HG02610 (cell line): ENCODE measurements at regions not wholly inside any gene's neighbourhood (a gene's known extent, or its start where the extent isn't known, plus 50 kb on each side); places are given as distances from the start of the nearest gene placed in this dataset.
"Not testable (repeated sequence)": the region's sequence is repeated elsewhere in the genome, so short reads cannot be mapped to it uniquely, and the experiment has no call there.

ENCODE experiments used
- ATAC-seq: cut with Tn5 transposase; IDR thresholded peaks from one replicate; pipeline ENCODE4 v1.9.1; 2021; ENCODE audit warnings: mild to moderate bottlenecking, moderate library complexity; ENCODE audit not compliant: unreplicated experiment

GRCh38 chr11:34756591-34756990, 135.7 kb downstream of the EHF start:
- ATAC-seq: no peak

GRCh38 chr11:34755671-34756070, 134.8 kb downstream of the EHF start:
- no peak for ATAC-seq

- no peak for ATAC-seq
Measured at GRCh38 chr11:34754171-34754823, 133.4 kb downstream of the EHF start.

- ATAC-seq: no peak
Measured at GRCh38 chr11:34750692-34751405, 130.0 kb downstream of the EHF start.

- no peak for ATAC-seq
Measured at GRCh38 chr11:34749666-34750659, 129.1 kb downstream of the EHF start.

- no peak for ATAC-seq
Measured at GRCh38 chr11:34748036-34748435, 127.1 kb downstream of the EHF start.

- ATAC-seq: no peak
Measured at GRCh38 chr11:34747251-34747650, 126.4 kb downstream of the EHF start.

- no peak for ATAC-seq
Measured at GRCh38 chr11:34745195-34745594, 124.3 kb downstream of the EHF start.

- ATAC-seq: no peak
Measured at GRCh38 chr11:34744511-34744910, 123.6 kb downstream of the EHF start.

GRCh38 chr11:34738237-34738636, 117.3 kb downstream of the EHF start:
- no peak for ATAC-seq

GRCh38 chr11:34732831-34733230, 111.9 kb downstream of the EHF start:
- ATAC-seq: no peak

- ATAC-seq: no peak
Measured at GRCh38 chr11:34731603-34732002, 110.7 kb downstream of the EHF start.

GRCh38 chr11:34730544-34731295, 109.8 kb downstream of the EHF start:
- no peak for ATAC-seq

GRCh38 chr11:34728609-34729008, 107.7 kb downstream of the EHF start:
- ATAC-seq: no peak

GRCh38 chr11:34727228-34727737, 106.4 kb downstream of the EHF start:
- no peak for ATAC-seq

- ATAC-seq: no peak
Measured at GRCh38 chr11:34724973-34725372, 104.1 kb downstream of the EHF start.

- no peak for ATAC-seq
Measured at GRCh38 chr11:34721646-34722045, 100.8 kb downstream of the EHF start.

- ATAC-seq: no peak
Measured at GRCh38 chr11:34719303-34719848, 98.5 kb downstream of the EHF start.

GRCh38 chr11:34713631-34714030, 92.7 kb downstream of the EHF start:
- not testable (repeated sequence) for ATAC-seq
